AG09309 (cell line): ENCODE measurements at regions not wholly inside any gene's neighbourhood (a gene's known extent, or its start where the extent isn't known, plus 50 kb on each side); places are given as distances from the start of the nearest gene placed in this dataset.

Source experiments
- DNase-seq: peaks from one replicate; pipeline ENCODE4 v3.0.0-alpha.2; 2010; ENCODE audit warnings: low read depth
- H3K4me3 ChIP-seq: 2 replicates; pipeline ENCODE4 v1.5.1; 2011; ENCODE audit warnings: mild to moderate bottlenecking, low read depth, low read length, moderate library complexity; ENCODE audit not compliant: control insufficient read depth
- CTCF ChIP-seq: IDR thresholded peaks from 2 replicates; pipeline ENCODE4 v1.5.1; 2011; ENCODE audit warnings: mild to moderate bottlenecking, low read depth, low read length, inconsistent platforms; ENCODE audit not compliant: insufficient read depth, control insufficient read depth; ENCODE audit errors: missing control alignments

- no peak overlapping the region for H3K4me3 ChIP-seq
- DNase-seq = no peak
- TF ChIP-seq CTCF = no peak
These were observed 374.0 kb upstream of the ZFP64 start for GRCh38 chr20:52565614-52566013.

GRCh38 chr20:52564594-52564993 lies 373.0 kb upstream of the ZFP64 start:
- DNase-seq = no peak
- H3K4me3 ChIP-seq = no peak overlapping the region
- TF ChIP-seq CTCF = no peak

- peak; percentile 59 for DNase-seq
- H3K4me3 ChIP-seq = no peak overlapping the region
- TF ChIP-seq CTCF = no peak
These were observed 360.7 kb upstream of the ZFP64 start for GRCh38 chr20:52552181-52552872.

- no peak overlapping the region for H3K4me3 ChIP-seq
- no peak for DNase-seq
- no peak for TF ChIP-seq CTCF
These were observed 350.6 kb upstream of the ZFP64 start for GRCh38 chr20:52542131-52542530.

- TF ChIP-seq CTCF = no peak
- H3K4me3 ChIP-seq = no peak overlapping the region
- no peak for DNase-seq
These were observed 348.9 kb upstream of the ZFP64 start for GRCh38 chr20:52540509-52540908.

- H3K4me3 ChIP-seq = no peak overlapping the region
- no peak for TF ChIP-seq CTCF
- DNase-seq = no peak
These were observed 348.3 kb upstream of the ZFP64 start for GRCh38 chr20:52539891-52540290.
